ENCODE measurements at regions not wholly inside any gene's neighbourhood (a gene's known extent, or its start where the extent isn't known, plus 50 kb on each side); places are given as distances from the start of the nearest gene placed in this dataset.

DNA sequence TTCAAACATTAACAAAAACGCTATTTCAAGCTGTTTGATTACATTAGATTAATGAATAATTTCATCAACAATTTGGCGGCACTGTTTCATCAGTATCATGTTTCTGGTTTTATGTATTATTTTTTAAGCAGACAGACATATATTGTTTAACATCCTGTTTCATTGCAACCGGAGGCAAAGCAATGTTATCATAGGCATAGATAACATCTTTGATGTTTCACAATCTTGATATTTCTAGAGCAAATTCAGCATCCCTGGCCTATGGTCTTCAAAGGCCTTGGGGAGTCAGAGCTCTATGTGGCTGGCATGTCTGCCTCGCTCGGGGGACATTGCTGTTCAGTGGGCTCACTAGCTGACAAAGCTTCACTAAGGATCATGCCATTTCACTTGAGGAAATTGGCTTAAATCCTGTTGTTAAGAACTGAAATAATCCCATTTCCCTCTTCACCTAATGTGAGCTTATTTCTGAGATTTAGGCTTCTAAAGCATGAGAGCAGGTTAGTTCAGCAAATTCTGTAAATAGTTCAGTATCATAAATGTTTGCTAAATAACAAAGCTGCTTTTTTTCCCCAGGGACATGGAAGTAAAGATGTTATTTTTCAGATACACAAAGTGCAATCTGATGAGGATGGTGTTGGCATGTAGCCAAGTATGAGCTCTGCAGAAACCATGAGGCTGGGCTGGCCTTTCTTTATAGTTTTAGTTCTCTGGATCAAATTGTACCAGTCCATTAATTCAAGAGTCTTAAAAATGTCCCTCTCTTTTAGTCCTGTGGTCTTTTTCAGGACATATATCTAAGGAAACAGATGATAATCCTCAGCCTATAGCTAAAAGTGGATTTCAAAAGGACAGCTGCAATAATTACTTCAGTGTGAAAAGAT lies 941.4 kb downstream of the PLOD2 start:
- TF ChIP-seq, protein P1, sequence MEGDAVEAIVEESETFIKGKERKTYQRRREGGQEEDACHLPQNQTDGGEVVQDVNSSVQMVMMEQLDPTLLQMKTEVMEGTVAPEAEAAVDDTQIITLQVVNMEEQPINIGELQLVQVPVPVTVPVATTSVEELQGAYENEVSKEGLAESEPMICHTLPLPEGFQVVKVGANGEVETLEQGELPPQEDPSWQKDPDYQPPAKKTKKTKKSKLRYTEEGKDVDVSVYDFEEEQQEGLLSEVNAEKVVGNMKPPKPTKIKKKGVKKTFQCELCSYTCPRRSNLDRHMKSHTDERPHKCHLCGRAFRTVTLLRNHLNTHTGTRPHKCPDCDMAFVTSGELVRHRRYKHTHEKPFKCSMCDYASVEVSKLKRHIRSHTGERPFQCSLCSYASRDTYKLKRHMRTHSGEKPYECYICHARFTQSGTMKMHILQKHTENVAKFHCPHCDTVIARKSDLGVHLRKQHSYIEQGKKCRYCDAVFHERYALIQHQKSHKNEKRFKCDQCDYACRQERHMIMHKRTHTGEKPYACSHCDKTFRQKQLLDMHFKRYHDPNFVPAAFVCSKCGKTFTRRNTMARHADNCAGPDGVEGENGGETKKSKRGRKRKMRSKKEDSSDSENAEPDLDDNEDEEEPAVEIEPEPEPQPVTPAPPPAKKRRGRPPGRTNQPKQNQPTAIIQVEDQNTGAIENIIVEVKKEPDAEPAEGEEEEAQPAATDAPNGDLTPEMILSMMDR (IDR thresholded peaks at IDR 0.05; ENCODE audit: low read depth, low read length, missing input control) = no peak
- no peak for TF ChIP-seq YY1 (IDR thresholded peaks at IDR 0.05)
- no peak for TF ChIP-seq FOXA1 (IDR thresholded peaks at IDR 0.05)
- no peak for TF ChIP-seq TAF1 (conservative IDR thresholded peaks at IDR 0.05)
- no peak for TF ChIP-seq JUND (IDR thresholded peaks at IDR 0.05)
- no peak for TF ChIP-seq REST (IDR thresholded peaks at IDR 0.05)
- TF ChIP-seq, protein P2, sequence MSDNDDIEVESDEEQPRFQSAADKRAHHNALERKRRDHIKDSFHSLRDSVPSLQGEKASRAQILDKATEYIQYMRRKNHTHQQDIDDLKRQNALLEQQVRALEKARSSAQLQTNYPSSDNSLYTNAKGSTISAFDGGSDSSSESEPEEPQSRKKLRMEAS (IDR thresholded peaks at IDR 0.05) = no peak
- TF ChIP-seq EGR1 (IDR thresholded peaks at IDR 0.05; ENCODE audit: low read depth in 2 of 2) = no peak
- no peak for TF ChIP-seq SP1 (IDR thresholded peaks at IDR 0.05)
- TF ChIP-seq RXRA (IDR thresholded peaks at IDR 0.05) = no peak
- no peak for TF ChIP-seq GABPA (IDR thresholded peaks at IDR 0.05 in 1 of 2, conservative IDR thresholded peaks at IDR 0.05 in 1 of 2)
- no peak for TF ChIP-seq ZBTB33 (IDR thresholded peaks at IDR 0.05)
- no peak for TF ChIP-seq ATF3 (IDR thresholded peaks at IDR 0.05)
- TF ChIP-seq RAD21 (IDR thresholded peaks at IDR 0.05) = no peak
